Suprapubic skin (tissue), 4 donors: ENCODE measurements at regions not wholly inside any gene's neighbourhood (a gene's known extent, or its start where the extent isn't known, plus 50 kb on each side); places are given as distances from the start of the nearest gene placed in this dataset.

ENCODE experiments used
- DNase-seq, 2 donors: peaks; one replicate each; pipeline ENCODE4 v3.0.0-alpha.2; 2019; ENCODE audit warnings: low spot score in 2 of 2
- H3K27ac ChIP-seq: fragments of 200-600 bp; sonication (generic); one replicate; pipeline ENCODE4 v1.5.1; 2019
- H3K27me3 ChIP-seq: fragments of 200-600 bp; sonication (generic); one replicate; pipeline ENCODE4 v1.5.1; 2019
- H3K36me3 ChIP-seq: fragments of 200-600 bp; sonication (generic); one replicate; pipeline ENCODE4 v1.5.1; 2019
- H3K4me1 ChIP-seq: fragments of 200-600 bp; sonication (generic); one replicate; pipeline ENCODE4 v1.5.1; 2019
- H3K4me3 ChIP-seq: fragments of 200-600 bp; sonication (generic); one replicate; pipeline ENCODE4 v1.5.1; 2019; ENCODE audit warnings: mild to moderate bottlenecking
- H3K9me3 ChIP-seq: fragments of 200-600 bp; sonication (generic); one replicate; pipeline ENCODE4 v1.5.1; 2019
- EP300 ChIP-seq: sonication (generic); formaldehyde crosslinking; IDR thresholded peaks from one replicate; pipeline ENCODE4 v1.6.1; 2017; ENCODE audit warnings: antibody characterized with exemption
- POLR2A ChIP-seq, 2 donors: fragments of 450-650 bp; IDR thresholded peaks; one replicate each; pipeline ENCODE4 v1.6.1; 2017; ENCODE audit warnings: antibody characterized with exemption in 2 of 2, mild to moderate bottlenecking in 2 of 2, moderate library complexity in 2 of 2
- POLR2AphosphoS5 ChIP-seq, 3 donors: sonication (generic); formaldehyde crosslinking; IDR thresholded peaks; one replicate each; pipeline ENCODE4 v1.6.1; 2017; ENCODE audit warnings: antibody characterized with exemption in 3 of 3
- WGBS: methylation state at CpG from one replicate; pipeline ENCODE4 v1.1.5; 2018; 5-methylcytosine and 5-hydroxymethylcytosine counted together
- TF ChIP-seq, protein P1 (sequence below), 2 donors: fragments of 200-600 bp in 1 of 2; fragments of 450-650 bp in 1 of 2; sonication (generic) in 1 of 2; IDR thresholded peaks; one replicate each; pipeline ENCODE4 v1.5.1; 2016 to 2019; ENCODE audit warnings: antibody characterized with exemption in 2 of 2, mild to moderate bottlenecking in 1 of 2, moderate library complexity in 1 of 2

DNA sequence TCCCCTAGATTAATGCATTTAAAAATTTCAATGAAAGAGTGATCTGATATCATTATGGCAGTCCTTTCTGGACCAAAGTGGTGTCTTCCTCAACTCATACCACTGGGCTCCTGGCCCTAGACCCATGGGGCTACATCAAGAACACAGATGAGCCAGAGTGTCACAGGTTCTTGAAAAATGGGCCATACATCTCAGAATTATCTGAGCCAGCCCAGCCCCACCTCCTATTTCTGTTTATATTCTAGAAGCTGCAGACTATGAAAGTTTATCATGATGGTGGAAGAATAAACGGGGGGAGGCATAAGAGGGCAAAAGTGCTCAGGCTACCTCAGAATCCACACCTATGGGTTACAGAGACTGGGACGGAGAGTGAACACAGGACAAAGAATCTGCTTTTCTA, 120.6 kb upstream of the TACR1 start:
- H3K36me3 ChIP-seq = no peaks in the 10 kb centered on the region
- no peak overlapping the region for H3K27ac ChIP-seq
- 84% methylated on average over 2 of the region's 2 CpGs for WGBS
- no peak for TF ChIP-seq POLR2AphosphoS5 (IDR thresholded peaks at IDR 0.05)
- no peak for TF ChIP-seq EP300
- TF ChIP-seq POLR2A (IDR thresholded peaks at IDR 0.05) = no peak
- TF ChIP-seq, protein P1, sequence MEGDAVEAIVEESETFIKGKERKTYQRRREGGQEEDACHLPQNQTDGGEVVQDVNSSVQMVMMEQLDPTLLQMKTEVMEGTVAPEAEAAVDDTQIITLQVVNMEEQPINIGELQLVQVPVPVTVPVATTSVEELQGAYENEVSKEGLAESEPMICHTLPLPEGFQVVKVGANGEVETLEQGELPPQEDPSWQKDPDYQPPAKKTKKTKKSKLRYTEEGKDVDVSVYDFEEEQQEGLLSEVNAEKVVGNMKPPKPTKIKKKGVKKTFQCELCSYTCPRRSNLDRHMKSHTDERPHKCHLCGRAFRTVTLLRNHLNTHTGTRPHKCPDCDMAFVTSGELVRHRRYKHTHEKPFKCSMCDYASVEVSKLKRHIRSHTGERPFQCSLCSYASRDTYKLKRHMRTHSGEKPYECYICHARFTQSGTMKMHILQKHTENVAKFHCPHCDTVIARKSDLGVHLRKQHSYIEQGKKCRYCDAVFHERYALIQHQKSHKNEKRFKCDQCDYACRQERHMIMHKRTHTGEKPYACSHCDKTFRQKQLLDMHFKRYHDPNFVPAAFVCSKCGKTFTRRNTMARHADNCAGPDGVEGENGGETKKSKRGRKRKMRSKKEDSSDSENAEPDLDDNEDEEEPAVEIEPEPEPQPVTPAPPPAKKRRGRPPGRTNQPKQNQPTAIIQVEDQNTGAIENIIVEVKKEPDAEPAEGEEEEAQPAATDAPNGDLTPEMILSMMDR (IDR thresholded peaks at IDR 0.05) = no peak
- no peaks in the 10 kb centered on the region for H3K4me1 ChIP-seq
- H3K27me3 ChIP-seq = no peaks in the 10 kb centered on the region
- DNase-seq = no peak
- no peaks in the 10 kb centered on the region for H3K9me3 ChIP-seq
- no peak overlapping the region for H3K4me3 ChIP-seq

DNA sequence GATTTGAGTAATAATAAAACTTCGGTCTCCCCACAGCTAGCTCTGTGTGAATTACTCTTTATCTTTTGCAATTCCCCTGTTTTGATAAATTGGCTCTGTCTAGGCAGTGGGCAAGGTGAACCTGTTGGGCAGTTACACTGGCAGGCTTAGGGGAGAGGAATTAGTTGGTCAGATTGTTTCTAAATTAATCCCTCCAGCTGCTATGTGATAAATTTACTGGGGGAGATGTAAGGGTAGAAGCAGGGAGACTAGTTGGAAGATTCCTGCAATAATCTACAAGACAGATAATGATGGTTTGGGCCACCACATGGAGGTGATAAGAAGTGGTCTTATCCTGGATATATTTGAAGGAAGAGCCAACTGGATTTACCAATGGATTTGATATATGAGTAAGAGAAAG, 118.5 kb upstream of the TACR1 start:
- no peak overlapping the region for H3K4me3 ChIP-seq
- H3K36me3 ChIP-seq = no peaks in the 10 kb centered on the region
- no peaks in the 10 kb centered on the region for H3K27me3 ChIP-seq
- H3K9me3 ChIP-seq = no peaks in the 10 kb centered on the region
- H3K27ac ChIP-seq = no peak overlapping the region
- no peak for TF ChIP-seq POLR2A (IDR thresholded peaks at IDR 0.05)
- TF ChIP-seq, protein P1 (IDR thresholded peaks at IDR 0.05) = no peak
- TF ChIP-seq EP300 = no peak
- TF ChIP-seq POLR2AphosphoS5 (IDR thresholded peaks at IDR 0.05) = no peak
- 96% methylated on average over 1 of the region's 1 CpG for WGBS
- H3K4me1 ChIP-seq = no peaks in the 10 kb centered on the region
- no peak for DNase-seq

DNA sequence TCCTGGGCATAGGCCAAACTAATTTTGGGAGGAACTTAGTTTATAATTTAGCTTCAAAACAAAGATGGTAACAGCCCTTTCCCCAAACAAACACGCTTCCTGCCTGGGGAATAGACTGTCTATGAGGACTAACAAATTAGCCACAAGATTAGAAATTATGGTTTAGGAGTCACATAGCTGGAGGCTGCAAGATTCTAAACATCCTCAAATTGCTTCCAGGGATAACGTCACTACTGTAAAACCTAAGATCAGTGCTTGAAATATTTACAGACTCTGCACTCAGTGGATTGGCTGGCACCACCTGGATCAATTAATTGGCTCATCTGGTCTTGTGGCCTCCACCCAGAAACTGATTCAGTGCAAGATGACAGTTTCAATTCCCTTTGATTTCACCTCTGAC, 118.0 kb upstream of the TACR1 start:
- no peaks in the 10 kb centered on the region for H3K4me1 ChIP-seq
- H3K36me3 ChIP-seq = no peaks in the 10 kb centered on the region
- 32% methylated on average over 2 of the region's 2 CpGs for WGBS

DNA sequence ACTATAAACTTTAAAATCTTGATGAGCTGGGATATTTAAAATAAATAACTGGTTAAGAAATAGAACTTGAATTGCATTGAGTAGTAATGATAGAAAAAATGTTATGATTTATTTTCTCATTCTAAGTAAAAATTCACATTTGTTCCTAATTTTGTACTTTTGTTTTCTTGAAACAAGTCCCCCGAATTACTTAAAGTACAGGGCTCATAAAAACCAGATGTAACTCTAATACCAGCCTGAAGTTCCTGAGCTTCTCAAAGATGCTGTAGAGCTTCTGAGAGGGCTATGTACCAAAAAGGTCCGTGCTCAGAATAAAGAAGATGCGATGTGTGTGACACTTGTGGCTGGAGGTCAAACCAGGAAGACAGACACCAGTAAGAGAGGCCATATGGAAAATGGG, 116.1 kb upstream of the TACR1 start:
- DNase-seq = no peak
- TF ChIP-seq EP300 = no peak
- TF ChIP-seq, protein P1 (IDR thresholded peaks at IDR 0.05) = no peak
- TF ChIP-seq POLR2AphosphoS5 (IDR thresholded peaks at IDR 0.05) = no peak
- Histone ChIP-seq H3K9me3 (no peaks in the 10 kb centered on the region), H3K27ac (no peak overlapping the region), H3K4me3 (no peak overlapping the region), H3K27me3 (no peaks in the 10 kb centered on the region), H3K4me1 (no peaks in the 10 kb centered on the region), H3K36me3 (no peaks in the 10 kb centered on the region)
- WGBS = 67% methylated on average over 3 of the region's 3 CpGs

More for the DNA sequence above, 118.0 kb upstream of the TACR1 start:
- Histone ChIP-seq H3K4me3 (no peak overlapping the region), H3K27me3 (no peaks in the 10 kb centered on the region), H3K9me3 (no peaks in the 10 kb centered on the region), H3K27ac (no peak overlapping the region)
- DNase-seq = no peak
- TF ChIP-seq, protein P1 (IDR thresholded peaks at IDR 0.05) = no peak
- TF ChIP-seq POLR2A (IDR thresholded peaks at IDR 0.05) (no peak), EP300 (no peak), POLR2AphosphoS5 (IDR thresholded peaks at IDR 0.05) (no peak)

DNA sequence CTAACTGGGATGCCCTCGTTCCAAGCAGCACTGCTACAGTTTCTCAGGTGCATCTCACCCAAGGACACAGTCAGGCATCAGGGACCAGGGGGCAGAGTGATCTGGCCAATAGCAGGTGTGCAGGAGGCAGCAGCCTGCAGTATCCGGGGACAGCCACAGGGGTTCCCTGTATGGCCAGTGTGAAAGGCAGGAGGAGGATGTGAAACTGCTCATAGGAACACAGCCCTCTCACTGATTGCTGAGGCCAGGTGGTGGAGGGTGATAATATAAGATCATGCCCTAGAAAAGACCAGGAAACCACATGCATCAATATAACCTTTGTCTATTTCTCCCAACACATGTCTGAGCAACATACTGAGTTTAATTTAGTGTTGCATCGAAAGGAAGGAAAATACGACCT, 112.7 kb upstream of the TACR1 start:
- 69% methylated on average over 4 of the region's 4 CpGs for WGBS
- DNase-seq = no peak
- no peaks in the 10 kb centered on the region for H3K27me3 ChIP-seq

More for the DNA sequence above, 112.7 kb upstream of the TACR1 start:
- TF ChIP-seq, protein P1 (IDR thresholded peaks at IDR 0.05) = no peak
- no peak for TF ChIP-seq POLR2AphosphoS5 (IDR thresholded peaks at IDR 0.05)
- no peak for TF ChIP-seq POLR2A (IDR thresholded peaks at IDR 0.05)
- TF ChIP-seq EP300 = no peak
- Histone ChIP-seq H3K36me3 (no peaks in the 10 kb centered on the region), H3K4me1 (no peaks in the 10 kb centered on the region), H3K4me3 (no peak overlapping the region), H3K9me3 (no peaks in the 10 kb centered on the region), H3K27ac (no peak overlapping the region)
